SK-N-DZ (cell line): ENCODE measurements at regions not wholly inside any gene's neighbourhood (a gene's known extent, or its start where the extent isn't known, plus 50 kb on each side); places are given as distances from the start of the nearest gene placed in this dataset.

Experiments used
- small RNA-seq, 2 experiments: library from RNA; depleted of rRNA; stranded (forward); fragments of <200 nt; gene quantifications; one replicate each; pipeline ENCODE3, GENCODE V24; 2014

Small RNA genes lying in the stretch of these regions (small RNA-seq; reads per million reads assigned to genes)
- gene AC023141.11: 0 reads per million in 2 experiments
- gene AC023141.12: 0 reads per million in 2 experiments
- 0 reads per million in 2 experiments for gene AC023141.8
